HG03045 (cell line): ENCODE measurements at regions not wholly inside any gene's neighbourhood (a gene's known extent, or its start where the extent isn't known, plus 50 kb on each side); places are given as distances from the start of the nearest gene placed in this dataset.
"Not testable (repeated sequence)": the region's sequence is repeated elsewhere in the genome, so short reads cannot be mapped to it uniquely, and the experiment has no call there.

Experiments used
- ATAC-seq: cut with Tn5 transposase; IDR thresholded peaks from one replicate; pipeline ENCODE4 v1.9.1; 2021; ENCODE audit warnings: mild to moderate bottlenecking, moderate library complexity; ENCODE audit not compliant: unreplicated experiment

DNA sequence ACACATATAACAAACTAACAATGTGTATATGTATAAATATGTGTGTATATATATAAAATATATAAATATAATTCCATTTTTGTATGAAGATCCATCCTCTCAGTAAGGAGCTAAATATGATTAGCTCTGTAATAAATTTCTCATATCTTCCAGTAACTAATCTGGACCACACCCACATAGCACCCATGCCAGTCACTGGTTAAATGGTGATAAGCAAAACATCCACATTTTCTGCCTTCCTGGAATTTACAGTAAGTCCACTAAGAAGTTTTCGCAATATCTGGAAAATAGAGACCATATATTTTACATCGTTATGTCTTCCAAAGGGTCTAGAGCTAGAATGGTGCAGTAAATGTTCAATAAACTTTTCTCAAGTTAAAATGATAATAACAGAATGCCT, 151.5 kb upstream of the STMND1 start:
- ATAC-seq, result no peak

DNA sequence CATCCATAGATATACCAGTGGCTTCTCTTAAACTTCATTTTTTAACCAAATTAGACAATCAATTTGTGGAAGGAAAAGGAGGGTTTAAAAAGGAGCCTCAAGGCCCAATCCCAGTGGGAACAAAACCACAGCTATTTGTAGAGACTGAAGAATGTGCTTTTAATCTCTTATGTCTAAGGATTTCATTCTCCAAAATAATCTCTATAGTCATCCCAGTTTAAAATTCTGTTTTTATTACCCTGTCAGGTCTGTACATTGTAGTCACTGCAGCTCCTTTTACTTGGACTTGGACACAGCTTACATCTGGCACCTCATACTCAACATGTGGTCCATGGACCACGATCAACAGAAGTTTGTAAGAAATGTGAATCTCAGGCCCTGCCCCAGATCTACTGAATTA, 152.1 kb upstream of the STMND1 start:
- no peak for ATAC-seq

DNA sequence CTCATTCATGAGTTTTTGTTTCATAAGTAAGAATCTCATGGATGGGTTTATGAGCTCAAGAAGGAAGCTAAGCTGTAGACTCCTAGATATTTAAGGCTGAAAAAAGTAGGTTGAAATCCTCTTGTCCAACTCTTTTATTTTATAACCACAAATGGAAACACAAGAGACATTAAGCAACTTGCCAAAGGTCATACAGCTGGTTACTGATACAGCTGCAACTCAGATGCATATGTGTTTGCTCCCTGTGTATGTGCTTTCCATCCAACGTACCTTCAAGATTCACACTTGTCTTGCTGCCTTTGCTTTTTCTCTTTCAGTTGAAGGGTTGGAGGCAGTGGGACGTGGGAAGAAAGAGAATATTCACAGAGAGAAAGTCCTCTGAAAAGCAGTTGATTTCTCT, 153.5 kb upstream of the STMND1 start:
- no peak for ATAC-seq

DNA sequence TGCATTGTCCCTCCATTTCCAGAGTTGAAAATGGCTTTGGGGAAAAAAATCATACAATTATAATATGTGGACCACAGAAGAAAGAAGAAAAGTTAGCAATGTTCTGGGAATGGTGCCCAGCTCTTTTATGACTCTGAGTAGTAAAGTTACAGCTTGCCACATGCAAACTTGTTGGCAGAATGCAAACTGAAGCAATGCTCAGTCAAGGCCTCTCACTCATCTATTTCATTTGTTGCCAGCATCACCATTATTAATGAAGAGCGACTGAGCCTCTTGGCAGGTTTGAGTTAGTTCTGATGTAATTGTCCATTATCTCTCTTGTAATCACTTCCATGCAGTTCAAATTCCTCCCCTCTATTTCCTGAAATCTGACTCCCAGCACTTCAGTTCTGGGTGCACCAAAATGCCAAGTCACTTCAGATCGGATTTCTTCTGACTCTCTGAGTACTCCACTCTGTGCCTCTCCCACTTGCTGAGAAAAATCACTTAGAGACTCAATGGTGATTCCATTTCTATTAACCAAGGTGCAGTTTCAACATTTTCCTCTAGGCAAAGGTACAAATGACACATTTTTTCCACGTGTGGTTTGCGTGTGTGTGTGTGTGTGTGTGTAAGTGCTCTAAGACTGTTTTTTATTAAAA, 154.4 kb upstream of the STMND1 start:
- ATAC-seq, result no peak

DNA sequence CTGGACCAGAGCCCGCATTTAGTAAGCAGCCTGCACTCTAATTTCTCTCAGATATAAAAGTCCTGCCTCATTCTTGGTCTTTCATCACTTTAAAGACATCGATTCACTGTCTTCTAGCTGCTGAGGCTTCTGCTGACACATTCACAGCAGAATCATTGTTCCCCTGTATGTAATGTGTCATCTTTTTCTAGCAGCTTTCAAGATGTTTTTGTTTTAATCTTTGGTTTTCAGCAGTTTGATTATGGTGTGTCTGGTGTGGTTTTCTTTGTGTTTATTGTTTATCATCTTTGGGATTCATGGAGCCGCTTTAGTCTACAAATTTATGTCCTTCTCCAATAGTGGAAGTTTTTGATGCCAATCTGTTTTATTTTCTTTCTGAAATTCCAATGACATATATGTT, 157.3 kb upstream of the STMND1 start:
- ATAC-seq, result no peak

DNA sequence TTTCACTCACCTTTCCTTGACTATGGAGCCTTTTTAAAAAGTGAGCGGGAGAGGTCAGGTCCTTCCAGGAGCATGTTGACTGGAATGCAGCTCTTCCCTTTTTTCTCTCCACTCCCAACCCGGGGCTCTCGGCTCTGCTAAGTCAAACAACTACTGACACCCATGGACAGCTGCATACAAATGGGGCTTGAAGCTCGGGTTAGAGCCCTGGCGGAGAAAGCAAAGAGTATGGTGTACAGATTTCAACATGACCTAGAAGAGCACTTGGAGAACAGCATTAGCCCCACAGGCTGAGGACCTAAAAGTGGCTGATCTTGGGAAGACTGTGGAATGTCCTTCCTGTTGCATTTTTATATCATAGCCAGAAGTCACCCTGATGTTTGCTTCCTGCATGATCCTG, 162.0 kb upstream of the STMND1 start:
- no peak for ATAC-seq

DNA sequence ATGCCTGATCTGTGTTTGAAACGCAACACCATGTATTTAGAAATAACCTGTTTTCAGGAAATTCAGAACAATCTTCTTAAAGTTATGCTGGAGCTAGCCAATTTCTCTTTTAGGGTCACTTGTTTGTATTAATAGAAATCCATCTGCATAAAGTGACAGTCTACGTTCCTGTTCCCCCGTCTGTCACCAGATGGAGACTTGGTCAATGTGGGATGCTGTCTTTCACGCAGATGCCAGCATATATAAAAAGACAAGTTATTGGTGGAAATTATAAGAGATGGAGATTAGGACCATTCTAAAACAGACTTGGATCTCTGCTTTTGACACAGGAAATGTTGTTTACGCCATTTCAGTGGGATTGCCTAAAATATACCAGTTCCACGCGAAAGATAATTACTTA, 162.5 kb upstream of the STMND1 start:
- ATAC-seq, result no peak

DNA sequence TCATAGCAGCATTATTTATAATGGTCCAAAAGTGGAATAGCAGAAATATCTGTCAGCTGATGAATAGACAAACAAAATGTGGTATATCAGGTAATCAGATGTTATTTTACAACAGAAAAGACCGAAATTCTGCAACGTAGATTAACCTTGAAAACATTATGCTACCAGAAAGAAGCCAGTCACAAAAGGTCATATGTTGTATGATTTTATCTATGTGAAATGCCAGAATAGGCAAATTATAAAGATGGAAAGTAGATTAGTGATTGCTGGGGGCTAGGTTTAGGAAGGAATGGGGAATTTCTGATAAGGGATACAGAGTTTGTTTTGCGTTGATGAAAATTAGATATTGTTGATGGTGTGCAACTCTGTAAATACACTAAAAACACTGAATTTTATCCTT, 165.0 kb upstream of the STMND1 start:
- ATAC-seq, result no peak

DNA sequence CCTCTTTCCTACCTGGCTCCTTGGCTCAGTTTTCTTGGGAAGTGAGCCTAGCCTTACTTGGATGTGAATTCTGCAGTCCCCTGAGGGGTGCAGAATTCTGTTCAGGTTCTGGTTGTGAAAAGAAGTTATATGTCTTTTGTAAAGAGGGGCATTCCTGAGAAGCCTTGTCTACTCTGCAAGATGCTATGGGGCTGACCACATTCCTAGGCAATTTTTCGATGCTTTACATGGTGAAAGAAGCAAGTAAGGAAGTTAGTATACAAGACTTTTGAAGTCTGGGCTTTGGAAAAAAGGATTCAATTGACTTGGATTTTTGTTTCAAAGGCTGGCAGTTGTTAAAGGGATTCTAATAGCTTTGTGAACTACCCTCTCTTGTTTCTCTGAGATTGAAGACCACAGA, 167.9 kb upstream of the STMND1 start:
- no peak for ATAC-seq

DNA sequence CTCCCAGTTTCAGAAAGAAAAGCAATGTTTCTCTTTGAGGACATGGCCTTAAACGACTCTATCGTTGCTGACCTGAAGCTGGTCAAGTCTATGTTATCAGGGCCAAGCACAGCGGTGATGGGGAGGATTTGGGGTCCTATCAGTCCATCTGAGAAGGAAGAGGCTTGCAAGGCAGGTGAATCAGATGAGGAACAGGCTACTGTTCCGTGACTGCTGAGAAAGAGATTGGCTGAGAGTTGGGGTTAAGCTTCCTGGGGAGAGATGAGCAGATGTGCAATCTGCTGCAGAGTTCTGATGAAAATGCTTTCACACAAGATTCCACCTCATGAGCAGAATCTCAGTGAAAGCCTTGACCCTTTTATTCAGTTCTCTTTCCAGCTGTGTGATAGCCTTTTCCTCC, 168.3 kb upstream of the STMND1 start:
- no peak for ATAC-seq

DNA sequence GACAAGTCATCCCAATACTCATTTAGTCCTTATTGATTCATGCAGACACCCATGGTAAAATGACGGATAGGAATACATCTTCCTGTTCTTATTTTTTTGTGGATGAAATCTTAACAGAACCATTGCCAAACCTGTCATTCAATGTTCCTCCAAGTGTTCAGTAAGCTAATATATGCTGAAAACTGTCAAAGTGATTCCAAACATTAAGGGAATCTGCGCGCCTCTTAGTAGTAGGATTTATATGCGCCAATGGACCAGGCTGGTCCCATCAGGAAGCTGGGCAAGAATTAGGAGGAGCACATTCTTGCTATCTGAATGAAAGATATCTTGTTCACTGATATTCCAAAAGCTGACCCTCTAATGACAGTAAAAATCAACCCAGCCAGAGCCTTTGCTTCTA, 168.9 kb upstream of the STMND1 start:
- ATAC-seq, result no peak

DNA sequence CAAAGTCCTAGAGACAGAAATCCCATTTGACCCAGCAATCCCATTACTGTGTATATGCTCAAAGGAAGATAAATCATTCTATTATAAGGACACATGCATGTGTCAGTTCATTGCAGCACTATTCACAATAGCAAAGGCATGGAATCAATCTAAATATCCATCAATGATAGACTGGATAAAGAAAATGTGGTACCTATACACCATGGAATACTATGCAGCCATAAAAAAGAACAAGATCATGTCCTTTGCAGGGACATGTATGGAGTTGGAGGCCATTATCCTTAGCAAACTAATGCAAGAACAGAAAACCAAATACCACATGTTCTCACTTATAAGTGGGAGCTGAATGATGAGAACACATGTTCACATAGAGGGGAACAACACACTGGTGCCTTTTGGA, 169.8 kb upstream of the ATXN1 start:
- ATAC-seq, result not testable (repeated sequence)

DNA sequence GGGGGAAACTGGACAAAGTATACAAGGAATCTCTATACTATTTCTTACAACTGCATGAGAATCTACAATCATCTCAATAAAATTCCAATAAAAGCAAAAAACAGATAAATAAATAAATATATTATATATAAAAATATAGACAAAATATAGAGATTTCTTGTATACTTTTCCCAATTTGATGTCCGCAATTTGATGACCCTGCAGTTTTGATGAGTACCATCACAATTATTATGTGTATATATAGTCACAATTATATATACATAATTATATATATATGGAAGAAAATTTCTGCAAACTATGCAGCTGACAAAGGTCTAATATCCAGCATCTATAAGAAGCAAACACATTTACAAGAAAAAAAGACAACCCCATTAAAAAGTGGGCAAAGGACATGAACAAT, 169.2 kb upstream of the ATXN1 start:
- no peak for ATAC-seq

DNA sequence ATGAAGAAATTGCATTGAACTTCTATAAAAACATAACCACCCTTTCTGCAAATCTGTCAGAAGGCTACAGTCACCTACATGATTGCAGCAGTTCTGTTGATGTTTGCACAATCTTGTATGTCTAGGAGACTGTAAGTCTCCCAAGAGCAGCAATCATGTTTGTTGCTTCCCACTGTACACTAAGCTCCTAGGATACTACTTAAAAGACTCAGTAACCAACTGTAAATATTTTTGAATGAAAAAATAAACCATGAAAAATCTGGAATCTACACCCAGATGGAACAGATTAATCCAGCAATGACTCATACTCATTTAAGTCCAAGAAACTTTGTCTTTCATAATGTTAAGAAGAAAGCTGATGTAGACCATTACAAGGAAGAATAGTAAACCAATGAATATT, 168.5 kb upstream of the ATXN1 start:
- ATAC-seq, result no peak

DNA sequence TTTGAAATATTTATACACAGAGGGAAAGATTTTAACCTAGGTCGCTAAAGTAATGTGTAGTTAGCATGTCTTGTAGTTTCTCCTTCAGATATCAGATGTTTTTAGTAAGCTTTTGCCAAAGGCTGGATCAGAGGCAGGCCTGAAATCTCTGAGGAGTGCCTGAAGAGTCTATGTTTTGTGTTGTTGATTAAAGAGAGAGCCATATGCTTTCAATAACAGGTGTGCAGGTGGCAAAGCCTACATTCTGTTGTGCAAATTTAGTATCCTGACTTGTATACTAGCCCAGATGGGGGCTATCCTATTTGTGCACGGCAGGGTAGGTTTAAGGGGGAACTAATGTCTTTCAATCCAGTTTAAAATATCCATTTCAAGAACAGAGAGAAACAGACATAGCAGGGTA, 167.1 kb upstream of the ATXN1 start:
- no peak for ATAC-seq

DNA sequence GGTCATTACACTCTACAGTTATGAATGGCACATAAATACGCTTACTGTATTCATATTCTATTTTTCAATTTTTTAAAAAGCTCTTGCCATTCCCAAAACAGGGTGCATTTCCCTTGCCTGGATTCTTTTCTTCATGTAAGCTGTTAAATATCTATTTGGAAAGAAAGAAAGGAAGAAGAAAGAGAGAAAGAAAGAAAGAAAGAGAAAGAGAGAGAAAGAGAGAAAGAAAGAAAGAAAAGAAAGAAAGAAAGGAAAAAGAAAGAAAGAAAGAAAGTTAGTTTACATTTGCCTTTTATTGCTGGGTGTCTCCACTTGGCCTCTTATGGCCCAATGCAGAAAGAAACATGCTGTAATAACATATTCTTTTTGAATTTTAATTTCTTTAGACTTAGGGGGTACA, 165.9 kb upstream of the ATXN1 start:
- no peak for ATAC-seq

DNA sequence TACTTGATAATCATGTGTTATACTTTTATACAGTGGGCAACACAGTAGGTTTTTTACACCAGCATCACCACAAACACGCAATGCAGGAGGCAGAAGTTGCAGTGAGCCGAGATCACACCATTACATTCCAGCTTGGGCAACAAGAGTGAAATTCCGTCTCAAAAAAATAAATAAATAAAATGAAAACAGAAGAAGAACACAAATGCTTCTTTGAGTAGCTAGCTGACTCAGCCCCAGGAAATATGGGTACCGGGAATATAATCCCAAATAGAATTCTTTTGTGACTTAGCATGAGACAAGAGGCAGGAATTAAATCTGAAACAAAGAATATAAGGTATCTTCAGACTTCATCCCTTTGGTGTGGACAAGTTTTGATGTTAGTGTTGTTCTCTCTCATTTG, 164.2 kb upstream of the ATXN1 start:
- no peak for ATAC-seq

DNA sequence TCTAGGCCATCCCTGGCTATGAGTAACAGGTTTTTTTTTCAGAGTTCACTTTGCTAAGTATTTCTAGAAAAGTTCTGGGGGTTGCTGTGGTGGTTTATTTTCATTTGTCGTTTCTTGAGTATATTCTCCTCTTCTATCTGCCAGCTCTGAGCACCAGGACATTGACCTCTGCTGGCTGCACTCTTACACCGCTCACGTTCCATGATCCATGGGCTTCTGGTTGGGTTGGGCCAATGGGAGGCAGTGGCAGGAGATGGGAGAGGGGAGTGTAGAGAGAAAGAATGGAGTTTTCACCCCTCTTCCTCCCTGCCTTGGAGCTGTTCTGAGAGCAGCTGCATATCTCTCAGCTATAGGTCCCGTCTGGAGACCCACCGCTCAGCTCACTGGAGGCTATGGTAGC, 161.0 kb upstream of the ATXN1 start:
- ATAC-seq, result no peak

DNA sequence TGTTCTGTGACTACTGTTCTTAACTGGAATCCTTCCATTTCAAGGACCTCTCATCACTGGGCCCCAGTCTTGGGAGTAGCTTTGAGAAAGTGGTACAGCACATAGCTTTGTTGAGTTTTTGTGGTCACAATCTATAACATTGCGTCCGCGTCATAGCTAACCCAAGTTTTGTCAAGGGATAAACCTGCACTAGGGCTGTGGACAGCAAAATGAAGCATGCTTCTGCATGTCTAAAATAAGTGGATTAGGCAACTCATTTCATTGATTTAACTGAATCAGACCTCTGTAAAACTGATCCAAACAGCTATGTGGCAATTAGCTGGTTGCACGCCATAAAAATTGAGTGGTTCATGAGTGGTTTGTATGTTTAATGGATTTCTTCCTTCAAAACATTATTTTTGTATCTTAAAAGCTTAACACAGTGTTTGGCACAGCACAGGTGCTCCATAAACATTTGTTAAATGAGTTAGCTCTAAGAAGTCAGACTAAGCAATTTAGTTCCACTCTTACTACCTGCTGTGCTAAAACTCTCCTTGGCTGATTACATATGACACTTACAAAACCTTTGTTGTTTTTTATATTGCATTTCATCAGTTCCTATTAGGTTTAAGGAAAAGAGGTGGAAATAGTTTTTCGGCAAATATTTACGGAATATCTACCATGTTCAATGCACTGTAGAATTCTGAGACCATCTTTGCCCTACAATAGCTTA, 160.3 kb upstream of the ATXN1 start:
- no peak for ATAC-seq

DNA sequence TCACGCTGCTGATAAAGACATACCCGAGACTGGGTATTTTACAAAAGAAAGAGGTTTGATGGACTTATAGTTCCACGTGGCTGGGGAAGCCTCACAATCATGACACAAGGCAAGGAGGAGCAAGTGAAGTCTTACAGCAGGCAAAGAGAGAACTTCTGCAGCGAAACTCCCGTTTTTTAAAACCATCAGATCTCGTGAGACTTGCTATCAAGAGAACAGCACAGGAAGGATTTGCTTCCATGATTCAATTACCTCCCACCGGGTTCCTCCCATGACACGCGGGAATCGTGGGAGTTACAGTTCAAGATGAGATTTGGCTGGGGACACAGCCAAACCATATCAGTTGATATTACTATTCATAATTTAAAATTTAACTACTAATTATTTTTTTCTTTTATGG, 157.3 kb upstream of the ATXN1 start:
- no peak for ATAC-seq

DNA sequence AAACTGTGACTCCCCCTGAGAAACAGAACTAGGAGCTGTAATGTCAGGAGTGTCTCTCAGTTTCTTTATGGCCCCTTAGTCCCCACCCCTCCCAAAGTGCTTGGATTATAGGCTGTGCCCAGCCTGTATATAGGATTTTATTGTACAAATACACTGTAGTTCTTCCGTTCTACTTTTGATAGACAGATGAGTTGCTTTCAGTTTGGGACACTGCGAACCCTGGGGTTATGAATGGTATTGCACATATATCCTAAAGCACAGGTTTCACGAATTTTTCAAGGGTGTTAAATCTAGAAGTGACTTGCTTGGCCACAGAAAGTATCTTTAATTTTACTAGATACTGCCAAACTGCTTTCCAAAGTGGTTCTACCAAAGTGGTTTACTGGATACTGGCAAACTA, 152.9 kb upstream of the ATXN1 start:
- ATAC-seq, result no peak

DNA sequence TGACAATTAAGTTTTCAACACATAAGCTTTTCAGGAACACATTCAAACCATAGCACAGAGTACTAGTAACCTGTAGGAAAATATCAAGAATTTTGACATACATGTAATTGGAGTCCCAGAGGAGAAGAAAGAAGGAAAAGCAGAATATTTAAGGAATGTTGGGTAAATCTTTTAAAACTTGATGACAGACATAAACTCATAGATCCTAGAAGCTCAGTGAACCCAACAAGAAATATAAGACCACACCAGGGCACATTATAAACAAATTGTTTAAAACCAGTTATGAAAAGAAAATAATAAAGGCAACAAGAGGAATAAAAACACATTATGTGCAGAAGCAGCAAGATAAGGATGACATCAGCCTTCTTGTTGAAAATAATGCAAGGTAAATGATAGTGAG, 151.5 kb upstream of the ATXN1 start:
- ATAC-seq, result no peak

DNA sequence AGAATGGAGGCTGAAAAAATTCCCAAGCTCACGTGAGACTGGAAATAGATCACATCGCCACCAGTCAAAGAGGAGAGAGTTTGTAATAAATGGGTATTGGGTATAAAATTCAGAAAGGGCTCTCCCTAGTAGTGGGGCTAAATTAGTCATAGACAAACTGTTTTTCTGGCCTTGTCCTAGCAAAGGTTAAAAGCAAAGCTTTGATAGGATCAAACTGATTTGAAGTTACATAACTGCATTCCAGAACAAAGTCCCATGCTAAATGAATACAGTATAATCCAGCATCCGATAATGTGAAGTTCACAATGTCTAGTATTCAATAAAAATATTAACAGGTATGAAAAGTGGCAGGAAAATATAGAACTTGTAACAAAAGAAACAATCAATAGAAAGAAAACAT, 149.8 kb upstream of the ATXN1 start:
- no peak for ATAC-seq
